Osteoblast (primary cell): ENCODE measurements at regions not wholly inside any gene's neighbourhood (a gene's known extent, or its start where the extent isn't known, plus 50 kb on each side); places are given as distances from the start of the nearest gene placed in this dataset.

Experiments
- DNase-seq: peaks from one replicate; pipeline ENCODE4 v3.0.0; 2011; ENCODE audit warnings: low spot score, mixed read lengths; ENCODE audit not compliant: insufficient read length; ENCODE audit errors: missing footprints
- H2AFZ ChIP-seq: 2 replicates; pipeline ENCODE4 v1.6.0; 2011; ENCODE audit warnings: mild to moderate bottlenecking, low read length
- H3K27ac ChIP-seq: 2 replicates; pipeline ENCODE4 v1.5.1; 2011; ENCODE audit warnings: mild to moderate bottlenecking, low read depth, low read length, moderate library complexity
- H3K27me3 ChIP-seq: 2 replicates; pipeline ENCODE4 v1.6.0; 2012; ENCODE audit warnings: mild to moderate bottlenecking, control low read depth, inconsistent platforms, low read length, moderate library complexity; ENCODE audit not compliant: insufficient read depth
- H3K36me3 ChIP-seq: 2 replicates; pipeline ENCODE4 v1.5.1; 2011; ENCODE audit warnings: mild to moderate bottlenecking, low read length, control low read depth, moderate library complexity; ENCODE audit not compliant: insufficient read depth
- H3K4me1 ChIP-seq: 2 replicates; pipeline ENCODE4 v1.5.1; 2011; ENCODE audit warnings: mild to moderate bottlenecking, low read length, control low read depth, moderate library complexity; ENCODE audit not compliant: insufficient read depth
- H3K4me2 ChIP-seq: 2 replicates; pipeline ENCODE4 v1.6.0; 2011; ENCODE audit warnings: mild to moderate bottlenecking, low read length; ENCODE audit not compliant: insufficient read depth
- H3K4me3 ChIP-seq: fragments of 200-600 bp; sonication (generic); 3 replicates; pipeline ENCODE4 v1.5.1; 2012; ENCODE audit warnings: mild to moderate bottlenecking, low read length, inconsistent platforms; ENCODE audit not compliant: insufficient read depth
- H3K79me2 ChIP-seq: 2 replicates; pipeline ENCODE4 v1.6.0; 2012; ENCODE audit warnings: mild to moderate bottlenecking, low read length, control low read depth, inconsistent platforms; ENCODE audit not compliant: insufficient read depth
- H3K9me3 ChIP-seq: 2 replicates; pipeline ENCODE4 v1.5.1; 2011; ENCODE audit warnings: low read depth, low read length, control low read depth
- H4K20me1 ChIP-seq: 2 replicates; pipeline ENCODE4 v1.6.0; 2012; ENCODE audit warnings: mild to moderate bottlenecking, low read length, control low read depth; ENCODE audit not compliant: insufficient read depth
- CTCF ChIP-seq: IDR thresholded peaks from 2 replicates; pipeline ENCODE4 v1.5.1; 2011; ENCODE audit warnings: mild to moderate bottlenecking, low read depth, low read length, moderate library complexity; ENCODE audit errors: extremely low read depth

- no peaks in the 10 kb centered on the region for H3K4me1 ChIP-seq
- no peaks in the 10 kb centered on the region for H3K79me2 ChIP-seq
- TF ChIP-seq CTCF: no peak
- H3K9me3 ChIP-seq: no peaks in the 10 kb centered on the region
- H2AFZ ChIP-seq: no peak overlapping the region
- no peak overlapping the region for H3K27ac ChIP-seq
- no peak overlapping the region for H3K4me2 ChIP-seq
- H3K36me3 ChIP-seq: no peaks in the 10 kb centered on the region
- DNase-seq: no peak
- no peak overlapping the region for H3K4me3 ChIP-seq
- no peaks in the 10 kb centered on the region for H4K20me1 ChIP-seq
- peaks cover 3% of the 10 kb centered on the region for H3K27me3 ChIP-seq
Observed at GRCh38 chr3:59261009-59261408, 211.2 kb upstream of the CFAP20DC start.

DNA sequence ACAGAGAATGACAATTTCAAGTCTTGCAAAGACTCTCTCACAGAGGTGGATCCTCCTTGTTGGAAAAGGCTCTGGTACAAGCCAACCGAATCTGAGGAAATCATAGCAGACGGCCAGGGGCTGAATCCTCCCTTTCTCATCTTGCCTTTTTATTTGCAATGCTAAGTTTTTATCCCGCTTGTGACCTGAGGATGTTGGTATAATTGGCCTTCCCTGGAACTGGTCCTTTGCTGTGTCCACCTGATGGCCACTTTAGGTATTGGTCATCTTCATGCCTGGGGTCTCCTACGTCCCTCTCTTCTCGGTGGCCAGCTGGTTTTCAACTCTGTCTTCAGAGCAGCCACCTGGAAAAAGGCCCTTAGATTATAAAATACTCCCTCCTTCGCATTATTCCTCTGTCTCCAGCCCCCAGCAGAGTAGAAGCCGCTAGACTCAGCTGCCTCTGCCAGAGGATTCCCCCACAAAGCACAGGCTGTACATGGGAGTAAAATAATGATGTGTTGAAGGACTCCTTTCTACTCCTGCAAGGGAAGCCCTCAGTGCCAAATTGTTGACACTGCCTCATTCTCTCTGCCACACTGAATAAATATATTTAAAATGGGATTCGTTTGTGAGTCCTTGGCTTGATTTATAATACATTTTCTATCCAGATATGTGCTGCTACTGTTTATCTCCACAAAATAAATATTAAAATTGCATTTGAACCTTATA is 208.9 kb upstream of the CFAP20DC start:
- no peaks in the 10 kb centered on the region for H3K79me2 ChIP-seq
- H3K27ac ChIP-seq: no peak overlapping the region
- H3K9me3 ChIP-seq: no peaks in the 10 kb centered on the region
- no peaks in the 10 kb centered on the region for H4K20me1 ChIP-seq
- TF ChIP-seq CTCF: no peak
- H3K4me3 ChIP-seq: no peak overlapping the region
- H3K27me3 ChIP-seq: peaks cover 3% of the 10 kb centered on the region
- no peaks in the 10 kb centered on the region for H3K36me3 ChIP-seq
- H3K4me2 ChIP-seq: no peak overlapping the region
- DNase-seq: no peak
- no peaks in the 10 kb centered on the region for H3K4me1 ChIP-seq
- no peak overlapping the region for H2AFZ ChIP-seq

DNA sequence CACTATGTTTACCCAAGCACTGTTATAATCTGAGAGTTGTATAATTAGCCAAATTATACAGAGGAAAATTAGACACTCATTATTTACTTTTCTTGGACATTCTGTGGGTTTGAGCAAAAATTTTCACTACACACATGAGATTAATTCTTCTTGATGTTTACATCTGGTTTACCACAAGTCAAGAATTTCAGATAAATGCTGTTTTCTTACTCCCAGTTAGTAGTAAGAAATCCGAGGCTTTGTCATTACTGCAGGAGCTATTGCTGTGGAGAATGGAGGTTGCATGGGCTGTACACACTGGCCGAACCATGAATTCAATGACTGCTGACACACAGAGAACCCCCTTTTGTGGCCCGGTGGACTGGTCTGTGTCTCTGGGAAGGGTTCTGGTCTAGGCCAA is 207.7 kb upstream of the CFAP20DC start:
- H3K27ac ChIP-seq: no peak overlapping the region
- H3K9me3 ChIP-seq: no peaks in the 10 kb centered on the region
- H3K4me1 ChIP-seq: no peaks in the 10 kb centered on the region
- H3K36me3 ChIP-seq: no peaks in the 10 kb centered on the region
- no peak overlapping the region for H2AFZ ChIP-seq
- no peak for TF ChIP-seq CTCF
- no peak overlapping the region for H3K4me2 ChIP-seq
- H3K4me3 ChIP-seq: no peak overlapping the region
- H4K20me1 ChIP-seq: no peaks in the 10 kb centered on the region
- no peaks in the 10 kb centered on the region for H3K79me2 ChIP-seq
- DNase-seq: no peak
- peaks cover 3% of the 10 kb centered on the region for H3K27me3 ChIP-seq

GRCh38 chr3:59256230-59256629 is 206.4 kb upstream of the CFAP20DC start:
- TF ChIP-seq CTCF: no peak
- Histone ChIP-seq H3K36me3 (no peaks in the 10 kb centered on the region), H3K27ac (no peak overlapping the region), H3K27me3 (peaks cover 3% of the 10 kb centered on the region), H3K9me3 (no peaks in the 10 kb centered on the region), H2AFZ (no peak overlapping the region), H3K79me2 (no peaks in the 10 kb centered on the region), H3K4me1 (no peaks in the 10 kb centered on the region), H4K20me1 (no peaks in the 10 kb centered on the region), H3K4me2 (no peak overlapping the region), H3K4me3 (no peak overlapping the region)
- DNase-seq: no peak
